Esophagus muscularis mucosa (tissue), 4 donors: ENCODE measurements at regions not wholly inside any gene's neighbourhood (a gene's known extent, or its start where the extent isn't known, plus 50 kb on each side); places are given as distances from the start of the nearest gene placed in this dataset.
"Not testable (repeated sequence)": the region's sequence is repeated elsewhere in the genome, so short reads cannot be mapped to it uniquely, and the experiment has no call there.

ENCODE experiments used
- EP300 ChIP-seq: sonication (generic); formaldehyde crosslinking; IDR thresholded peaks from one replicate; pipeline ENCODE4 v1.6.1; 2017; ENCODE audit warnings: antibody characterized with exemption
- POLR2A ChIP-seq: fragments of 450-650 bp; IDR thresholded peaks from one replicate; pipeline ENCODE4 v1.6.1; 2017; ENCODE audit warnings: antibody characterized with exemption, moderate library complexity, mild to moderate bottlenecking, low read depth
- TF ChIP-seq, protein P1 (sequence below), 3 experiments: fragments of 200-600 bp in 2 of 3; fragments of 450-650 bp in 1 of 3; sonication (generic) in 2 of 3; IDR thresholded peaks; one replicate each; pipeline ENCODE4 v1.5.1; 2017 to 2019; ENCODE audit warnings: antibody characterized with exemption in 3 of 3, mild to moderate bottlenecking in 2 of 3, moderate library complexity in 1 of 3

DNA sequence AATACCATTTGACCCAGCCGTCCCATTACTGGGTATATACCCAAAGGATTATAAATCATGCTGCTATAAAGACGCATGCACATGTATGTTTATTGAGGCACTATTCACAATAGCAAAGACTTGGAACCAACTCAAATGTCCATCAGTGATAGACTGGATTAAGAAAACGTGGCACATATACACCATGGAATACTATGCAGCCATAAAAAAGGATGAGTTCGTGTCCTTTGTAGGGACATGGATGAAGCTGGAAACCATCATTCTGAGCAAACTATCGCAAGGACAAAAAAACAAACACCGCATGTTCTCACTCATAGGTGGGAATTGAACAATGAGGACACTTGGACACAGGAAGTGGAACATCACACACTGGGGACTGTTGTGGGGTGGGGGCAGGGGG lies 83.5 kb downstream of the GEMIN8 start:
- TF ChIP-seq, protein P1, sequence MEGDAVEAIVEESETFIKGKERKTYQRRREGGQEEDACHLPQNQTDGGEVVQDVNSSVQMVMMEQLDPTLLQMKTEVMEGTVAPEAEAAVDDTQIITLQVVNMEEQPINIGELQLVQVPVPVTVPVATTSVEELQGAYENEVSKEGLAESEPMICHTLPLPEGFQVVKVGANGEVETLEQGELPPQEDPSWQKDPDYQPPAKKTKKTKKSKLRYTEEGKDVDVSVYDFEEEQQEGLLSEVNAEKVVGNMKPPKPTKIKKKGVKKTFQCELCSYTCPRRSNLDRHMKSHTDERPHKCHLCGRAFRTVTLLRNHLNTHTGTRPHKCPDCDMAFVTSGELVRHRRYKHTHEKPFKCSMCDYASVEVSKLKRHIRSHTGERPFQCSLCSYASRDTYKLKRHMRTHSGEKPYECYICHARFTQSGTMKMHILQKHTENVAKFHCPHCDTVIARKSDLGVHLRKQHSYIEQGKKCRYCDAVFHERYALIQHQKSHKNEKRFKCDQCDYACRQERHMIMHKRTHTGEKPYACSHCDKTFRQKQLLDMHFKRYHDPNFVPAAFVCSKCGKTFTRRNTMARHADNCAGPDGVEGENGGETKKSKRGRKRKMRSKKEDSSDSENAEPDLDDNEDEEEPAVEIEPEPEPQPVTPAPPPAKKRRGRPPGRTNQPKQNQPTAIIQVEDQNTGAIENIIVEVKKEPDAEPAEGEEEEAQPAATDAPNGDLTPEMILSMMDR (IDR thresholded peaks at IDR 0.05), result not testable (repeated sequence)
- TF ChIP-seq EP300, POLR2A: not testable (repeated sequence)
